A673 (cell line): ENCODE measurements at regions not wholly inside any gene's neighbourhood (a gene's known extent, or its start where the extent isn't known, plus 50 kb on each side); places are given as distances from the start of the nearest gene placed in this dataset.

Source experiments
- BruUV-seq: library from RNA; stranded (reverse); fragments of 400-500 nt; replicated peaks from 2 replicates; lab custom pipeline; 2021; lab: Mats Ljungman, UMichigan
- CTCF ChIA-PET: fragments of 300-600 bp; sonication (Branson Sonifier 250); formaldehyde crosslinking; loops from one replicate; lab custom pipeline; 2022; ENCODE audit warnings: antibody characterized with exemption; lab: Charles Lee
- POLR2A ChIA-PET: fragments of 300-600 bp; sonication (Branson Sonifier 250); formaldehyde crosslinking; loops from one replicate; lab custom pipeline; 2022; ENCODE audit warnings: antibody characterized with exemption; ENCODE audit not compliant: low non-redundant PET; lab: Charles Lee
- DNase-seq: peaks from one replicate; pipeline ENCODE4 v3.0.0-alpha.2; 2015; ENCODE audit warnings: low spot score
- H3K27ac ChIP-seq: fragments of 200-600 bp; sonication (generic); 2 replicates; pipeline ENCODE4 v1.5.1; 2016; ENCODE audit warnings: mixed run types, low read depth, mild to moderate bottlenecking, mixed read lengths, antibody characterized with exemption, low read length; ENCODE audit not compliant: poor library complexity, severe bottlenecking
- H3K27me3 ChIP-seq: fragments of 200-600 bp; sonication (generic); replicated peaks from 2 replicates; pipeline ENCODE4 v1.6.1; 2017; ENCODE audit warnings: mixed run types, low read depth, mild to moderate bottlenecking, mixed read lengths, antibody characterized with exemption, low read length; ENCODE audit not compliant: insufficient read depth, poor library complexity
- H3K36me3 ChIP-seq: fragments of 200-600 bp; sonication (generic); 2 replicates; pipeline ENCODE4 v1.6.1; 2016; ENCODE audit warnings: mixed run types, mild to moderate bottlenecking, mixed read lengths, antibody characterized with exemption, low read length; ENCODE audit not compliant: insufficient read depth, poor library complexity, severe bottlenecking
- H3K4me1 ChIP-seq: fragments of 200-600 bp; sonication (generic); 2 replicates; pipeline ENCODE4 v1.6.1; 2017; ENCODE audit warnings: mixed run types, mild to moderate bottlenecking, mixed read lengths, antibody characterized with exemption, low read length; ENCODE audit not compliant: insufficient read depth, poor library complexity, severe bottlenecking
- H3K4me3 ChIP-seq: fragments of 200-600 bp; sonication (generic); 2 replicates; pipeline ENCODE4 v1.5.1; 2016; ENCODE audit warnings: low read depth, mixed run types, mild to moderate bottlenecking, mixed read lengths, low read length; ENCODE audit not compliant: poor library complexity, severe bottlenecking
- H3K9me3 ChIP-seq: fragments of 200-600 bp; sonication (generic); 2 replicates; pipeline ENCODE4 v1.6.1; 2016; ENCODE audit warnings: mixed run types, low read depth, mild to moderate bottlenecking, mixed read lengths, antibody characterized with exemption, low read length; ENCODE audit not compliant: poor library complexity, severe bottlenecking
- EZH2 ChIP-seq: fragments of 200-600 bp; sonication (generic); IDR thresholded peaks from 2 replicates; pipeline ENCODE4 v1.6.1; 2017; ENCODE audit warnings: borderline replicate concordance, low read depth, mild to moderate bottlenecking, mixed read lengths, antibody characterized with exemption, low read length; ENCODE audit not compliant: poor library complexity, severe bottlenecking
- intact Hi-C: fragments of 100-400 bp; cut with micrococcal nuclease; formaldehyde crosslinking; loops from one replicate; pipeline ENCODE4 v1.10.0; 2022; ENCODE audit not compliant: unreplicated experiment
- TF ChIP-seq, protein P1 (sequence below): fragments of 300-800, 200-600 bp; sonication (generic); conservative IDR thresholded peaks from 2 replicates; pipeline ENCODE4 v1.5.1; 2017; ENCODE audit warnings: low read depth, mild to moderate bottlenecking, antibody characterized with exemption, low read length, moderate library complexity, mixed read lengths

DNA sequence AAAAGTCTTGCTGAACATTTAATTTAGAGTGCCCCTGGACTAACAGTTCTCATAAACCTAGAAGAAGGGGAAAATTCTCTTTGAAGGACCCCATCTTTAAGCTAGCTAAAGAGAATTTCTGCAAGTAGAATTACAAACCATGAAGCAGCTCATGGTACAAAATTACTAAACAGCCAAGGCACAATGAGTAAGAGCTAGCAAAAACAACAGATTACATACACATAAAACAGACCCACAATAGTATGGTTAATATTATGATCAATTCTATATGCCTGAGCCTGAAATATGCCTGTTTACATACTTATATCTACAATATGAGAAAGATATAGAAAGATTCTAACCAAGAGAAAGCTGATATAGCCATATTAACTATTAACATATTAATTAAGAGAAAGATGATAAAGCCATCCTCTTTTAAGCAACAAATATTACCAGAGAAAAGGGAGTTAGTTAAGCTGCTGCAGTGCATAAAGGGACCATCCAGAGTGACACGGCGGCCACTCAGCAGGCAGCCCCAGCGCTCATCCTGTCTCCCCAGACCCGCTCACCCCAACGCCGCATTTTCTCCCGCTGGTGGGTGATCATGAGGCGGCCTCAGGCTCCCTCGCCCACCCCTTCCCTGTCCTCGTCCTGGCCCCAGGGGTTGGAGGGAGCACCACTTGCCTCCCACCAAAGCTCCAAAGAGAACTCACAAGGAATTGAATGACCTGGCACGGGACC, 98.4 kb upstream of the CARMIL1 start:
- Histone ChIP-seq H3K9me3 (no peaks in the 10 kb centered on the region), H3K27ac (no peak overlapping the region), H3K36me3 (no peaks in the 10 kb centered on the region), H3K4me1 (no peaks in the 10 kb centered on the region), H3K4me3 (no peak overlapping the region), H3K27me3 (no peaks in the 10 kb centered on the region)
- CTCF ChIA-PET = no interaction called here
- intact Hi-C loops = no loop called here
- no peak for DNase-seq
- POLR2A ChIA-PET = no interaction called here
- no TSS peak for BruUV-seq
- TF ChIP-seq, protein P1, sequence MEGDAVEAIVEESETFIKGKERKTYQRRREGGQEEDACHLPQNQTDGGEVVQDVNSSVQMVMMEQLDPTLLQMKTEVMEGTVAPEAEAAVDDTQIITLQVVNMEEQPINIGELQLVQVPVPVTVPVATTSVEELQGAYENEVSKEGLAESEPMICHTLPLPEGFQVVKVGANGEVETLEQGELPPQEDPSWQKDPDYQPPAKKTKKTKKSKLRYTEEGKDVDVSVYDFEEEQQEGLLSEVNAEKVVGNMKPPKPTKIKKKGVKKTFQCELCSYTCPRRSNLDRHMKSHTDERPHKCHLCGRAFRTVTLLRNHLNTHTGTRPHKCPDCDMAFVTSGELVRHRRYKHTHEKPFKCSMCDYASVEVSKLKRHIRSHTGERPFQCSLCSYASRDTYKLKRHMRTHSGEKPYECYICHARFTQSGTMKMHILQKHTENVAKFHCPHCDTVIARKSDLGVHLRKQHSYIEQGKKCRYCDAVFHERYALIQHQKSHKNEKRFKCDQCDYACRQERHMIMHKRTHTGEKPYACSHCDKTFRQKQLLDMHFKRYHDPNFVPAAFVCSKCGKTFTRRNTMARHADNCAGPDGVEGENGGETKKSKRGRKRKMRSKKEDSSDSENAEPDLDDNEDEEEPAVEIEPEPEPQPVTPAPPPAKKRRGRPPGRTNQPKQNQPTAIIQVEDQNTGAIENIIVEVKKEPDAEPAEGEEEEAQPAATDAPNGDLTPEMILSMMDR = no peak
- TF ChIP-seq EZH2 = no peak

DNA sequence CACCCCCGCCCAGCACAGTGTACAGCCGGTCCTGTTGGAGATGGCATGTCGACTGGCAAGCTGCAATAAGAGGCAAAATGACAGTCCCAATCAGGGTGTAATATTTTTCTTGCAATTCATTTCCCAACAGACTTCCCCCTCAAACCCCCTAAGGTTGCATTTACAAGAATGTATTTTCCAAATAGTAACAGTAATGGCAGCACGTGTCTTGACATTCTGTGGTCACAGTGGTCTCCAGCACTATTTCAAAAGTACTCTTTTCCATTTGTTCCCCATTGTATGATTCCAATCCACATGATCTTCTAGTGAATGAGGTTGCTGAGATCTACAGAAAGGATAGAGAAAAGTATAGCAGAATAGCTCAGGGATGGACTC, 97.8 kb upstream of the CARMIL1 start:
- intact Hi-C loops = no loop called here
- TF ChIP-seq, protein P1 = no peak
- no peak for TF ChIP-seq EZH2
- ChIA-PET CTCF (no interaction called here), POLR2A (no interaction called here)
- H3K27ac ChIP-seq = no peak overlapping the region
- H3K36me3 ChIP-seq = no peaks in the 10 kb centered on the region
- H3K27me3 ChIP-seq = no peaks in the 10 kb centered on the region
- no peaks in the 10 kb centered on the region for H3K9me3 ChIP-seq
- H3K4me1 ChIP-seq = no peaks in the 10 kb centered on the region
- H3K4me3 ChIP-seq = no peak overlapping the region
- DNase-seq = no peak
- no TSS peak for BruUV-seq

DNA sequence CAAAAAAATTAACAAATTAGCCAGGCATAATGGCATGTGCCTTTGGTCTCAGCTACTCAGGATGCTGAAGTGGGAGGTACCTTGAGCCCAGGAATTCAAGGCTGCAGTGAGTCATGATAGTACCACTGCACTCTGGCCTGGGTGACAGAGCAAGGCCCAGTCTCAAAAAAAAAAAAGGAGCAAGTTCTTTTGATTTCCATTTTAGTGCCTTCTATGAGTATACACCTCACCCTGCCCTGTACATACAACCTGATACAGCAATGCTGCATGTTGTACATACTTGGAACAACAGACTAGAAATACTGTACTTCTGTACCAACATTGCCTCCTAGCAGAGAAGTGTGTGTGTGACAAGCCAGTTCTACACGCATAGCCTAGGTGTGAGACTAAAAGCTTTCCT, 97.3 kb upstream of the CARMIL1 start:
- TF ChIP-seq EZH2 = no peak
- intact Hi-C loops = no loop called here
- Histone ChIP-seq H3K4me1 (no peaks in the 10 kb centered on the region), H3K27me3 (no peaks in the 10 kb centered on the region), H3K9me3 (no peaks in the 10 kb centered on the region), H3K27ac (no peak overlapping the region), H3K4me3 (no peak overlapping the region), H3K36me3 (no peaks in the 10 kb centered on the region)
- ChIA-PET CTCF (no interaction called here), POLR2A (no interaction called here)
- BruUV-seq = no TSS peak
- DNase-seq = no peak

DNA sequence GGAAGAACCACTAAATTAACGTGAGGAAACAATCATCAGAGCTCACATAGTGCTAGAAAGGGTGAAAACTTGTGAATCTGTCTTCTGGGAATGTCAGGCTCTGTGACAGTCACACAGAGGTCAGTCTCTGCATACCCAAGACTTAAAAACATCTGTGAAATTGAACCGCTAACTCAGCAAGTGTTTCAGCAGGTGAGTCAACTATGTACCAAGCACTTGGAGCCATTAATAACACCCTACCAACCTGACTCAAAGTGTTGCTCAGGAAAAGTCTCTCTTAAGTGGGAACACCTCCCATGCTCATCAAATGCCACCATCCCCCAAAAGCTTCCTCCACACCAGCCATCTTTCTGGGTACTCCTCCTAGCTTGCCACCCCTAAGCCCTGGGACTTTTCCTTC, 92.3 kb upstream of the CARMIL1 start:
- no TSS peak for BruUV-seq
- H3K36me3 ChIP-seq = no peaks in the 10 kb centered on the region
- ChIA-PET POLR2A (no interaction called here), CTCF (no interaction called here)
- DNase-seq = no peak
- no peaks in the 10 kb centered on the region for H3K4me1 ChIP-seq
- TF ChIP-seq, protein P1 = no peak
- no peak for TF ChIP-seq EZH2
- intact Hi-C loops = no loop called here
- no peaks in the 10 kb centered on the region for H3K27me3 ChIP-seq
- H3K9me3 ChIP-seq = no peaks in the 10 kb centered on the region
- no peak overlapping the region for H3K4me3 ChIP-seq
- no peak overlapping the region for H3K27ac ChIP-seq
